ENCODE measurements at regions not wholly inside any gene's neighbourhood (a gene's known extent, or its start where the extent isn't known, plus 50 kb on each side); places are given as distances from the start of the nearest gene placed in this dataset.
"Not testable (repeated sequence)": the region's sequence is repeated elsewhere in the genome, so short reads cannot be mapped to it uniquely, and the experiment has no call there.

DNA sequence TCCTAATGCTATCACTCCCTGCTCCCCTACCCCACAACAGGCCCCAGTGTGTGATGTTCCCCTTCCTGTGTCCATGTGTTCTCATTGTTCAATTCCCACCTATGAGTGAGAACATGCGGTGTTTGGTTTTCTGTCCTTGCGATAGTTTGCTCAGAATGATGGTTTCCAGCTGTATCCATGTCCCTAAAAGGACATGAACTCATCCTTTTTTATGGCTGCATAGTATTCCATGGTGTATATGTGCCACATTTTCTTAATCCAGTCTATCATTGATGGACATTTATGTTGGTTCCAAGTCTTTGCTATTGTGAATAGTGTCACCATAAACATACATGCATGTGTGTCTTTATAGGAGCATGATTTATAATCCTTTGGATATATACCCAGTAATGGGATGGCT lies 80.4 kb upstream of the B3GAT1 start:
- TF ChIP-seq ELF4 (IDR thresholded peaks at IDR 0.05); ZNF384 (IDR thresholded peaks at IDR 0.05); LEF1 (IDR thresholded peaks at IDR 0.05; ENCODE audit: borderline replicate concordance); HDGF (IDR thresholded peaks at IDR 0.05; ENCODE audit: borderline replicate concordance); TARDBP (IDR thresholded peaks at IDR 0.05); ARNT (IDR thresholded peaks at IDR 0.05); BHLHE40 (IDR thresholded peaks at IDR 0.05; ENCODE audit: borderline replicate concordance); FOXM1 (IDR thresholded peaks at IDR 0.05; ENCODE audit: borderline replicate concordance): not testable (repeated sequence)
